ENCODE measurements at regions not wholly inside any gene's neighbourhood (a gene's known extent, or its start where the extent isn't known, plus 50 kb on each side); places are given as distances from the start of the nearest gene placed in this dataset.

DNA sequence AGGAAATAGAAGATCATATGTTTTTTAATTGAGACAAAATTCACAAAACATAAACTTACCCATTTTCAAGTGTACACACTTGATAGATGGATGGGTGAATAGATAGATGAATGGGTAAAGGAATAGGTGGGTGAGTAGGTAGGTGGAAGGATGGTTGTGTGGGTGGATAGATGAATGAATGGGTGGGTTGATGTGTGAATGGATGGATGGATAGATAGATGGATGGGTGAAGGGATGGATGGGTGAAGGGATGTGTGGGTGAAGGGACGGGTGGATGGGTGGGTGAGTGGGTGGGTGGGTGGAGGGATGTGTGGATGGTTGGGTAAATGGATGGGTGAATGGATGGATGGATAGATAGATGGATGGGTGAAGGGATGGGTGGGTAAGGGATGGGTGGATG lies 86.1 kb upstream of the KCND3 start:
- H3K27ac ChIP-seq = no peak overlapping the region
- intact Hi-C loops (cut with DNase I; ENCODE audit: low total_unique reads) (no loop called here), in situ Hi-C loops (cut with MboI; ENCODE audit: low sequenced_read_pairs in 4 of 4) (no loop called here)
- ATAC-seq (no peak), DNase-seq (no peak)
- H3K4me3 ChIP-seq = no peak overlapping the region
- no peaks in the 10 kb centered on the region for H3K9me3 ChIP-seq
- no peaks in the 10 kb centered on the region for H3K4me1 ChIP-seq
- no peaks in the 10 kb centered on the region for H3K36me3 ChIP-seq
- H3K27me3 ChIP-seq = no peaks in the 10 kb centered on the region
- TF ChIP-seq, protein P1, sequence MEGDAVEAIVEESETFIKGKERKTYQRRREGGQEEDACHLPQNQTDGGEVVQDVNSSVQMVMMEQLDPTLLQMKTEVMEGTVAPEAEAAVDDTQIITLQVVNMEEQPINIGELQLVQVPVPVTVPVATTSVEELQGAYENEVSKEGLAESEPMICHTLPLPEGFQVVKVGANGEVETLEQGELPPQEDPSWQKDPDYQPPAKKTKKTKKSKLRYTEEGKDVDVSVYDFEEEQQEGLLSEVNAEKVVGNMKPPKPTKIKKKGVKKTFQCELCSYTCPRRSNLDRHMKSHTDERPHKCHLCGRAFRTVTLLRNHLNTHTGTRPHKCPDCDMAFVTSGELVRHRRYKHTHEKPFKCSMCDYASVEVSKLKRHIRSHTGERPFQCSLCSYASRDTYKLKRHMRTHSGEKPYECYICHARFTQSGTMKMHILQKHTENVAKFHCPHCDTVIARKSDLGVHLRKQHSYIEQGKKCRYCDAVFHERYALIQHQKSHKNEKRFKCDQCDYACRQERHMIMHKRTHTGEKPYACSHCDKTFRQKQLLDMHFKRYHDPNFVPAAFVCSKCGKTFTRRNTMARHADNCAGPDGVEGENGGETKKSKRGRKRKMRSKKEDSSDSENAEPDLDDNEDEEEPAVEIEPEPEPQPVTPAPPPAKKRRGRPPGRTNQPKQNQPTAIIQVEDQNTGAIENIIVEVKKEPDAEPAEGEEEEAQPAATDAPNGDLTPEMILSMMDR (IDR thresholded peaks at IDR 0.05 in 4 of 5, conservative IDR thresholded peaks at IDR 0.05 in 1 of 5) = no peak
- TF ChIP-seq POLR2A (IDR thresholded peaks at IDR 0.05) = no peak

DNA sequence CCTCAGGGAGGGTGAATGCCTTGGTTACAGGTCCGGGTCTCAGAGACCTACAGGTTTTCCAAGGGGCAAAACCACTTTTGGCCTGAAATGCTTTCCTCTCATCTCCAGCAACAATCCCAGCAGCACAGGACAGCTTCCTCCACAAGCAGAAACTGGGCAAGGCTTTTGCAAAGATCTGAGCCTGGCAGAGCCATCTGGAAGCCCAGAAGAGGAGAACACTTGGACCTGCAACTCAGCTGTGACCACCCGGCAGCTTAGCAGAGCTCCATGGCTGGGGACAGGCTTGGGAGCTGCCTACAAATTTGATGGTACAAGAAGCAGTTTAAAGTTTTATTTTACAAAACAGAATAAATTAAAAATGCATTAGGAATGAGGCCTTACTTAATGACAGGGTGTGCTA lies 90.0 kb upstream of the KCND3 start:
- no peaks in the 10 kb centered on the region for H3K27me3 ChIP-seq
- H3K36me3 ChIP-seq = no peaks in the 10 kb centered on the region
- no peak overlapping the region for H3K27ac ChIP-seq
- in situ Hi-C loops (cut with MboI; ENCODE audit: low sequenced_read_pairs in 4 of 4) (no loop called here), intact Hi-C loops (cut with DNase I; ENCODE audit: low total_unique reads) (no loop called here)
- DNase-seq = no peak
- no peak for ATAC-seq
- TF ChIP-seq, protein P1 (IDR thresholded peaks at IDR 0.05 in 4 of 5, conservative IDR thresholded peaks at IDR 0.05 in 1 of 5) = no peak
- TF ChIP-seq POLR2A (IDR thresholded peaks at IDR 0.05) = no peak
- no peaks in the 10 kb centered on the region for H3K4me1 ChIP-seq
- H3K9me3 ChIP-seq = no peaks in the 10 kb centered on the region
- no peak overlapping the region for H3K4me3 ChIP-seq

DNA sequence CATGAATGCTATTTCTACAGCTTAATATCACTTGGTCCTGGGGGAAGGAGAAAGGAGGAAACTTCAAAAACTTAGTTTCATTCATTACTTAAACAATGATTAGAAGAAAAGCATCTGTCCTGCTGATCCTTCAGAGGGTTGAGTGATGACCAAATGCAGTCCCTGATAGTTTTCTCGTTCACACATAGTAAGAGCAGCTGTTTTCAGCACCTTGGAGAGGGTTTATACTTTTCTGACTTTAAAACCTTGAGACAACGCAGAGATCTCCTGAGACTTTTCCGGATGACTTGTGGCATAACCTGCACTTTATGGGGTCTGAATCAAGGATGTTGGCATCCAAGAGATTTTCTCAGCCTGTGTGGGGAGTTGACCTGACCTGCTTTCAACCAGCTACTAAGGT lies 94.0 kb upstream of the KCND3 start:
- H3K27ac ChIP-seq = no peak overlapping the region
- no peaks in the 10 kb centered on the region for H3K36me3 ChIP-seq
- intact Hi-C loops (cut with DNase I; ENCODE audit: low total_unique reads) = no loop called here
- no peak overlapping the region for H3K4me3 ChIP-seq
- in situ Hi-C loops (cut with MboI; ENCODE audit: low sequenced_read_pairs in 4 of 4) = no loop called here
- DNase-seq (no peak), ATAC-seq (no peak)
- no peaks in the 10 kb centered on the region for H3K4me1 ChIP-seq
- H3K27me3 ChIP-seq = no peaks in the 10 kb centered on the region
- TF ChIP-seq, protein P1 (IDR thresholded peaks at IDR 0.05 in 4 of 5, conservative IDR thresholded peaks at IDR 0.05 in 1 of 5) = no peak
- TF ChIP-seq POLR2A (IDR thresholded peaks at IDR 0.05) = no peak
- H3K9me3 ChIP-seq = no peaks in the 10 kb centered on the region

DNA sequence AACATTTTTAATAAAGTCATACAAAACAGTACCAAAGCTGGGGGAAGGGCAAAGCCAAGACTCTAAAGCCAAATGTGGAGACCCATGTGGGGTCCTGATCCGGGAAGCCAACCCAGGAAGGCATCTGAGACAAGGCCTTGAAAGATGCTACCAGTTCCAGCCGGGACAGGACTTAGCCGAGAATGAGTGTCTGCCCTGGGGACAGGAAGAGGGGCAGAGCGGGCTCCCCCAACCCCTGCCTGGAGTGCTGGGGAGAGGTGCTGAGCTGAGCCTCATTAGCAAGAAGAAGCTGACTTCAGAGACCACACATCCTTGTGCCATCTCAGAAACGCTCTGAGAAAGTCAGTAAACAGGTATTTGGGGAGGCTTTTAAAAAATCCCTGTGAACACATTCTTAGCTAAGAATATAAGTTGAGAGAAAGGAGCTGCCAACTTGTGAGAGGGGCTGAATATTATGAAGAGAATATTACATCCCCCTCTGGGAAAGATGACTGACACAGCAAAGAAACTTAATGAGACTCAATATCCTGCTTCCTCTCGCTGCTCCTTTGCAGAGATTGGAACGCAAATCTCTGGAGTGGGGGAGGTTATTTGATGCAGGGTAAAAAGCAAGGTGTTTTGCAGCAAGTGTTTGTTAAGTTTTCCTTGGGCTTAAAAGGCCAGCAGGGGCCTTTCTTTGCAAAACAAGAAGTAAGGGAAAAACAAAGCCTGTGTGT lies 103.3 kb upstream of the KCND3 start:
- DNase-seq (no peak), ATAC-seq (no peak)
- Histone ChIP-seq H3K27ac (no peak overlapping the region), H3K4me1 (no peaks in the 10 kb centered on the region), H3K4me3 (no peak overlapping the region), H3K27me3 (no peaks in the 10 kb centered on the region), H3K36me3 (no peaks in the 10 kb centered on the region), H3K9me3 (no peaks in the 10 kb centered on the region)
- in situ Hi-C loops (cut with MboI; ENCODE audit: low sequenced_read_pairs in 4 of 4) (no loop called here), intact Hi-C loops (cut with DNase I; ENCODE audit: low total_unique reads) (no loop called here)
- TF ChIP-seq, protein P1 (IDR thresholded peaks at IDR 0.05 in 4 of 5, conservative IDR thresholded peaks at IDR 0.05 in 1 of 5) = no peak
- TF ChIP-seq POLR2A (IDR thresholded peaks at IDR 0.05) = no peak

DNA sequence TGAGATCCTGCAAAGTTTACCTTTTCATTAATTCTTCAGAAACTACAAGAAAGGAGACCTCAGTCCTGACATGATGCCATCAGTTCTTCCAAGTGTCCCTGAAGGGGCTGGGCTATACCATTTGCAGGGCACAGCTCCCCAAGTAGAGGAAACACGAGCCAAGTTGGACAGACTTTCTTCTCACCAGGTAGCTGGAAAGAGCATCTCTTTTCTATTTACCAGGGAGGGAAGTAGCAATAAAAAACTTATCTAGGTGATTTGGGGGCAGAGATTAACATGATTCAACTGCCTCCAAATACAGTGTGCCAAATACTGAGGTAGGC lies 103.9 kb upstream of the KCND3 start:
- in situ Hi-C loops (cut with MboI; ENCODE audit: low sequenced_read_pairs in 4 of 4) = no loop called here
- H3K4me3 ChIP-seq = no peak overlapping the region
- no peaks in the 10 kb centered on the region for H3K4me1 ChIP-seq
- no peak for TF ChIP-seq POLR2A (IDR thresholded peaks at IDR 0.05)
- TF ChIP-seq, protein P1 (IDR thresholded peaks at IDR 0.05 in 4 of 5, conservative IDR thresholded peaks at IDR 0.05 in 1 of 5) = no peak
- H3K36me3 ChIP-seq = no peaks in the 10 kb centered on the region
- DNase-seq (no peak), ATAC-seq (no peak)
- no peaks in the 10 kb centered on the region for H3K27me3 ChIP-seq
- intact Hi-C loops (cut with DNase I; ENCODE audit: low total_unique reads) = no loop called here
- no peak overlapping the region for H3K27ac ChIP-seq
- no peaks in the 10 kb centered on the region for H3K9me3 ChIP-seq
